ENCODE measurements at regions not wholly inside any gene's neighbourhood (a gene's known extent, or its start where the extent isn't known, plus 50 kb on each side); places are given as distances from the start of the nearest gene placed in this dataset.

- no peak for DNase-seq
These were observed 93.3 kb downstream of the EDN1 start for GRCh38 chr6:12383448-12383847.

GRCh38 chr6:12384357-12384912, 94.3 kb downstream of the EDN1 start:
- no peak for DNase-seq

- no peak for DNase-seq
These were observed 95.2 kb downstream of the EDN1 start for GRCh38 chr6:12385316-12385715.

GRCh38 chr6:12386816-12387215, 96.7 kb downstream of the EDN1 start:
- no peak for DNase-seq

GRCh38 chr6:12391472-12391871, 101.3 kb downstream of the EDN1 start:
- DNase-seq = no peak

- no peak for DNase-seq
These were observed 102.3 kb downstream of the EDN1 start for GRCh38 chr6:12392490-12392889.

DNA sequence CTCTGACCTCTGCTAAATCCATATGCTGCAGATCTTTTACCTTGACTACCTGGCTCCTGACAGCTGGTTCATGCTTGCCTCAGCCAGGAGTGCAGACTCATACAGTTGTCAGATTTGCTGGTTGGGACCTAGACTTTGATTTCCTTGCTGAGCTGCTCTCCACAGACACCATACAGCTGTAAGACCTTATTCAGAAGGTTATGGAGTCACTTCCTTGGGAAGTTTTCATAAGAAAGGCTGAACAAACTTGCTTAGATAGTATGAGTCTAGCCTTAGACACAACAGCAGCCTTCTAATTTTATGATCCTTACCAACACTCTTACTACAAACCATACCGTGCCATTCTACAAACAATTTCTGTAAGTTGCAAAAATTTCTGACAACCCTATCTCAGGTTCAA, 102.9 kb downstream of the EDN1 start:
- no peak for DNase-seq

- DNase-seq = no peak
These were observed 104.0 kb downstream of the EDN1 start for GRCh38 chr6:12394170-12394569.

- DNase-seq = no peak
These were observed 105.7 kb downstream of the EDN1 start for GRCh38 chr6:12395898-12396297.

DNA sequence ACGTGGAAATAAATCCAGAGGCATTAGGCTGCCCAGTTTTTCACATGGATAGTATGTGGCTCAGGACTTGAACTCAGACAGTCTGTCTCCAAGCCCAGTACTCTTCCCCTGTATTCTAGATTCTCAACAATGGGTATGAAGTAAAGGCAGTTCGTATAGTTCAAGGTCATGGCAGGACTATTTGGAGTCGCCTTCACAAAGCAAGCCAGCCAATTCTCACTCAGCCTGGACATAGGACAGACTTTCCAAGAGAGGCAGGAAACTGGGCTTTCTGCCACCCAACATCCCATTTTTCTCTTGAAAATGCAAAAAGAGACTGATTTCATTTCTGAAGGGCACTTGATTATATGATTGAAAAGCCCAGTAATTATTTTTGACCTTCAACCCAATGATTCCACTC, 111.0 kb downstream of the EDN1 start:
- no peak for DNase-seq

- DNase-seq = no peak
These were observed 113.2 kb downstream of the EDN1 start for GRCh38 chr6:12403201-12403826.

- DNase-seq = no peak
These were observed 113.9 kb downstream of the EDN1 start for GRCh38 chr6:12403947-12404647.

- DNase-seq = no peak
These were observed 114.5 kb downstream of the EDN1 start for GRCh38 chr6:12404651-12405050.

- no peak for DNase-seq
These were observed 118.6 kb downstream of the EDN1 start for GRCh38 chr6:12408752-12409151.

DNA sequence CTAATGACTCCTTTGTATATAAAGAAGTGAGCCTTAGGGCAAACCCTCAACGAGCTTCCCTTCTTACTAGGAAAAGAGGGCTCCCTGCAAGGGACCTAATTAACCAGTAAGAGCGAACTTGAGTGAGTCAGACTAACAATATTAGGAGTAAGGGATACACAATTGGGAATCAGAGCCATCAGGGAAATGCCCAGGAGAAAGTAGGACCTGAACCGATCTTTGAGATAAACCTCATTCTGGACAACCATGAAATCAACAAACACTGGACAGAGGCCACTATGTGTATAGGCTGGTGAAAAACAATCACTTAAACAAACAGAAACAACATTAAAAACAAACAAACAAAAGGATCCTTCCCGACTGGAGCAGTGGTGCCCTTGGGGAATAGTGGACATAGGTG, 120.8 kb downstream of the EDN1 start:
- no peak for DNase-seq

DNA sequence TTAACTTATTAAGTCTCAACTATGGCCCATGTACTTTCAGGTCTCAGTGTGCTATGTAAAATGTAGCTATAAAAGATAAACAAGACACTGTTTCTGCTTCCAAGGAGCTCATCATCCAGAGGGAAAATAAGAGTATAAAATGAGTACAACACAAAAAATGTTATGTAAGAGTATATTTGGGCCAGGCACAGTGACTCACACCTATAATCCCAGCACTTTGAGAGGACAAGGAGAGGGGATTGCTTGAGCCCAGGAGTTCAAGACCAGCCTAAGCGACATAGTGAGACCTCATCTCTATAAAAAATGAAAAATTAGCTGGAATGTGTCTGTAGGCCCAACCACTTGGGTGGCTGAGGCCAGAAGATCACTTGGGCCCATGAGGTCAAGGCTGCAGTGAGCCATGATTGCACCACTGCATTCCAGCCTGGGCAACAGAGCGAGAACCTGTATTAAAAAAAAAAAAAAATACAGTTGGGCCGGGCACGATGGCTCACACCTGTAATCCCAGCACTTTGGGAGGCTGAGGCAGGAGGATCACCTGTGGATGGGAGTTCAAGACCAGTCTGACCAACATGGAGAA, 124.0 kb downstream of the EDN1 start:
- no peak for DNase-seq

- no peak for DNase-seq
These were observed 125.9 kb downstream of the EDN1 start for GRCh38 chr6:12415980-12416598.

GRCh38 chr6:12417191-12417590, 127.0 kb downstream of the EDN1 start:
- no peak for DNase-seq

GRCh38 chr6:12418946-12419345, 128.8 kb downstream of the EDN1 start:
- no peak for DNase-seq

- no peak for DNase-seq
These were observed 129.6 kb downstream of the EDN1 start for GRCh38 chr6:12419631-12420272.

DNA sequence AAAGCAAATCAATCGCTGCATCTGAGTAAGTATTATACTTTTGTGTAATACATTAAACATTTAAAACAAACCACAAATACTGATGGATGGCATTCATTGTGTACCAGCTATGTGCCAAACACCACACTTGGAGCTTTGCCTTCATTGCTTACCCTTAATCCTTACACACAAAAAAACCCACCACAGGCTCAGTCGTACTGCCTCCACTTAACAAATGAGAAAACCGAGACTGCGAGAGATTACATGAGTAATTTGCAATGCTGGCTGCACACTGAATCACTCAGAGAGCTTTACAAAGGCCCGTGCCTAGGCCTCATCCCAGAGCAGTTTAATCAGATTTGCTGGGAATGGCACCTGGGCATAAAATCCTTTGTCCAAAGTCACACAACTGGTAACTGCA, 130.5 kb downstream of the EDN1 start:
- DNase-seq = no peak

GRCh38 chr6:12421596-12421995, 131.4 kb downstream of the EDN1 start:
- no peak for DNase-seq

DNA sequence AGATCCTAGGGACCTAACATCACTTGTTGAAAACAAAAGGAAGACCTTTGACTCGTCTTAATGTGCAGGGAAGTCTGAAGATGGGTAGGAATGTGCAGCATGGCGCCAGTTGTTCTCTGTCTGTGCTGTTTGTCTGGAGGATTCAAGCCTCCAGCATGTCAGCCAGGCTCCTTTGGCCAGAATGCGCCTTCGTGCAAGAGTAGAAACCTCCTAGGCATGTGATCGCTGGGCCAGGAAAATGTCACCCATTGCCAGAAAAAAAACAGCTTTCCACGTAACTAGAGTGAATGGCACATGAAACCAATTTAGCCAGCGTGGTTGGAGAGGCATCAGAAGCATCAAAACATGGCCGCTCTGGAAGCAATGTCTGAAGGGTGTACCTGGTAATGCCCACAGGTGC, 132.7 kb downstream of the EDN1 start:
- no peak for DNase-seq

Data from CD4-positive, alpha-beta T cell treated with Interleukin-1 beta for 1 hour (primary cell).